ENCODE measurements at regions not wholly inside any gene's neighbourhood (a gene's known extent, or its start where the extent isn't known, plus 50 kb on each side); places are given as distances from the start of the nearest gene placed in this dataset.

- no peak for DNase-seq
These were observed 326.9 kb downstream of the CD83 start for GRCh38 chr6:14444295-14444972.

DNA sequence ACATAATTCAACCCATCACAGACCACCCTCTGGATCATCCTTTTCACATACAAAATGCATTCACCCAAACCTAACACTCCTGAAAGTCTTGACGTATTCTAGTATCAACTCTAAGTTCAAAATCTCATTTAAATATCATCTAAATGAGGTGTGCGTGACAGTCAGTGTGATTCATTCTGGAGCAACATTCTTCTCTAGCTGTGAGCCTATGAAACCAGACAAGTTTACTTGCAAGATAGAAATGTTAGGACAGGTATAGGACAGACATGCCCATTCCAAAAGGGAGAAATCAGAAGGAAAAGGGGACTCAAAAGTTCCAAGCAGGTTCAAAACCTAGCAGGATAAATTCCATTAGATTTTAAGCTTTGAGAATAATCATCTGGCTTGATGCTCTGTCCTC, 329.7 kb downstream of the CD83 start:
- DNase-seq, result no peak

DNA sequence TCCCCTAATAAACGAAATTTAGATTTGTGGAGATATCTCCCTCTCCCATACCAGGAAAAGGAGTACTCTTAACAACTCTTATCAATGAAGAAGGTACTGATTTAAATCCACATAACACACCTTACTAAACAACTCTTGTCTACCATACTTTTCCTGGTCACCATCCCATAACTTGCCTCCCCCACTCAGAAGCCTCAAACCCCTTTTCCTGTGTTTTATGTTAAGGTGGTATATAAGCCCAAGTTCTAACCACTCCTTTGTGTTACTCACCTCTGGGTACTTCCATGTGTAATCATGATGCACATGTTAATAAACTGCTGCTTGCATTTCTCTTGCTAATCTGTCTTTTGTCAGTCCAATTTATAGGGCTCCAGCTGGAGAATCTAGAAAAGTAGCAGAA, 330.7 kb downstream of the CD83 start:
- DNase-seq, result no peak

DNA sequence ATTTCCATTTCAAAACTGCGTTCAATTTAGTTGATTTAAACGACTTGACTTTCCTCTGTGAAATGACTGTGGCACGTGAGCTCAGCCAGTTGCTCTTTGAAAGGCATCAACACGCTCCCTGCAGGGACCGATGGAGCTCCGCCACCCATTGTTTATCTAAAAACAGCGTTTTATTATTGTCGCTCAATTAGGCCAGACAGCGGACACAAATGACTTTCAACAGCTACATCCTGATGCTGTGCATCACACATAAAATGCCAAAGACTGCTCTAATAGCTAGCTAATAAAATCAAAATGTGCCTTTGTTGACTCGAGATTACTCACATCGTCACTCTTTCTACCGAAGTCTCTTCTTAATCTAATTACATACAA, 332.5 kb downstream of the CD83 start:
- DNase-seq, result no peak

DNA sequence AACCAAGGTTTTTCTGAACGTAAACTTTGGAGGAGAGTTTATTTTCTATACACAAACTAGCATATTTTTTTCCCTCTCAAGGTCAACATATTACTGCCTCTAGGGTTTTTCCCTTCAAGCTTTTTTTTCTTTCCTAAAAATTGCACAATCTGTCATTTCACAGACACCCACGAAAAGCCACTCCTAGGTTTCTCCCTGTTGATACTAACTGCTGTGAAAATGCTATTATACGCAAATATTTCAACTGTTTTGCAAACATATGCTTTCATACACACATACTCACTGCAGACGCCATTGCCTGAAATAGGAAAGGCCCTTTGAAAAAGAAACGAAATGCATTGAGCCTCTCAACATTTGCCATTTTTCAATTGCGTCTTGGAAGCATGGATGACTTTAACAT, 333.0 kb downstream of the CD83 start:
- DNase-seq, result no peak

- no peak for DNase-seq
These were observed 334.2 kb downstream of the CD83 start for GRCh38 chr6:14451594-14452374.

- DNase-seq, result peak; percentile 93
These were observed 335.3 kb downstream of the CD83 start for GRCh38 chr6:14452567-14453527.

GRCh38 chr6:14453712-14454472, 336.3 kb downstream of the CD83 start:
- DNase-seq, result no peak

DNA sequence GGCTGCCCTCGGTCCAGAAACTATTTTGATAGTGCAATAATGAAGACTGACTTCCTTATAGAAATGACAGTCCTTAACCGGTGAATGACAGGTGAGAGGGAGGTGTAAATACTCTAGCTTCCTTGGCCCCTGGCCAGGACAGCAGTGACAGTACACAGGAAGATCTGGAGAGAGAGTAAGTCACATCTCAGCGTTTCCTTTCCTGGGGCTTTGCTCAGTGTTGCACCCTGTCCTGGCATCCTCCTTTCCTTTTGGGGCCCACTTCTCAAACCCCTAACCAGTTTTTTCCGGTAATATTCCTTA, 336.9 kb downstream of the CD83 start:
- DNase-seq, result peak; percentile 56

- DNase-seq, result no peak
These were observed 337.9 kb downstream of the CD83 start for GRCh38 chr6:14455427-14455826.

DNA sequence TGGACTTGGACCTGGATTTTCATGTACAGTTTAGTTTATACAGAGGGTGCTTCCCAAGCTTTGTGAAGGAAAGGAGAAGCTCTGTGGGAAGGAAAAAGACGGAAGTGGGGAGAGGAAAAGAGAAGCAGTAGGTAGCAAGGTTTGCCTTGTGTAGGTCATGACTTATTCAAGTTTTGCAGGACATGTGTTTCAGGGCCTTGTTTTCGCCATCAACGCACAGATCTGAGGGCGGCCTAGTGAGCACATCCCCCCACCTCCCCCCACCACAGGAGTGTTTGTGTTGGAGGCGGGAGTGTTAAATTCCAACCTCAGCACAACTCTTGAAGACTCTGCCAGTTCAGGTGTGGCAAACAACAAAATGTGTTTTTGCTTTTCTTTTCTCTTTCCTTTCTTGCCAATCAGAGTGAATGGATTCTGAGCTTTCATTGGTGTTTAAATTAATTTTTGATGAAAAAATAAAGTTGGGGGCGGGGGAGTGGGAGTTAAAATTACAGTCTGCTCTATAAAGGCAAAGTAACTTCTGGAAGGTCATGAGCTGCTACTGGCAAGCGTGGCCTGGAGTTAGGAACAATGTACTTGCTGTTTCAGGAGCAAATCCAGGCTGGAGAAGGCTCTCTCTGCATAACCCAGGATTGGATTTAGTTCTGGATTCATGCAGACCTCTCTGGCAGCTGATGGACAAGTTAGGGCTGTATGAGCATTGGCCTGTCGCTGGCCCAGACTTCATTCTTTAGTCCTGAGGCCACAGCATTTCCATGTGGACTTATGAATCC, 338.5 kb downstream of the CD83 start:
- DNase-seq, result no peak

DNA sequence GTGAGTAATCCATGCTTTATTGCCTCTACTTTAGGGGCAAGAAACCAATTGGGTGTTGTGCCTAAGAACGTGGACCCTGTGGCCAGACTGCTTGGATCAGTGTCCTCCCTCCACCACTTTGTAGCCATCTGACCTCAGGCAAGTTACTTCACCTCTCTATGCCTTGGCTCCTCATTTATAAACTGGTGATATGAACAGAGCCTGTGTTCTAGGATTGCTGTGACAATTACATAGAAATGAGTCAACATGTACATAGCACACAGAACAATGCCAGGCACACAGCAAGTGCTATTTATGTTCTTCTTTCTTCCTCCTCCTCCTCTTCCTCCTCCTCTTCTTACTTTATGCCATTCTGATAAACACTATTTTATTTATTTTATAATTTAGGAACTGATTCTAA, 339.4 kb downstream of the CD83 start:
- DNase-seq, result no peak

DNA sequence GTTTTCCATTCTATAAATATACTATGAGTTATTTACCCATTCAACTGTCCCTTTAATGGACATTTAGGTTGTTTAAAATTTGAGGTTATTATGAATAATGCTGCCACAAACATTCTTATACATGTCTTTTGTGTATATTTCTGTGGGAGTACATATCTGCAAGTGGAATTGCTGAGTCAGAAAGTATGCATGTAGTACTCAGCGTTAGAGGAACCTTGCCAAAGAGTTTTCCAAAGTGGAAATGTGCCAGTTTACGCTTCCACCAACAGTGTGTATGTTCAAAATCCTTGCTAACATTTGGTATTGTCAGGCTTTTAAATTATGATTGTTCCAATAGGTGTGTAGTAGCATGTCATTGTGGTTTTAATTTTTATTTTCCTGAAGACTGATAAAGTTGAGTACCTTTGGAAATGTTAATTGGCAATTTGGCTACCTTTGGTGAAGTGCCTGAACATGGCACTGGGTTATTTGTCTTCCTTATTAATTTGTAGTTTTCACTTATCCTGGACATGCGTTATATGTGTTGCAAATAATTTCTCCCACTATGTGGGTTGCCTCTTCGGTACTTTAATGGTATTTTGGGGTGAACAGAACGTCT, 341.2 kb downstream of the CD83 start:
- no peak for DNase-seq

DNA sequence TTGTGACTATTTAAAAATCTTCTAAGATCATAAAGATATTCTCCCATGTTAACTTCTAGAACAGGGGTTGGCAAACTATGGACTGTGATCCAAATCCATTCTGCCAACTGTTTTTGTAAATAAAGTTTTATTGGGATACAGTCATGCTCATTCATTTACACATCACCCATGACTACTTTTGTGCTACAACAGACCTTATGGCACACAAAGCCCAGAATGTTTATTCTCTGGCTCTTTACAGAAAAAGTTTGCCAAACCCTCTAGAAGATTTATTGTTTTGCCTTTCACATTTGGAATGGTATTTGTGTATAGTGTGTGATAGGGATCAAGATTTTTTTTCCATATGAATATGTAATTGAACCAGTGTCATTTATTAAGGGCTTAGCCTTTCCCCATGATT, 341.7 kb downstream of the CD83 start:
- no peak for DNase-seq

GRCh38 chr6:14460556-14460955, 343.0 kb downstream of the CD83 start:
- DNase-seq, result no peak

DNA sequence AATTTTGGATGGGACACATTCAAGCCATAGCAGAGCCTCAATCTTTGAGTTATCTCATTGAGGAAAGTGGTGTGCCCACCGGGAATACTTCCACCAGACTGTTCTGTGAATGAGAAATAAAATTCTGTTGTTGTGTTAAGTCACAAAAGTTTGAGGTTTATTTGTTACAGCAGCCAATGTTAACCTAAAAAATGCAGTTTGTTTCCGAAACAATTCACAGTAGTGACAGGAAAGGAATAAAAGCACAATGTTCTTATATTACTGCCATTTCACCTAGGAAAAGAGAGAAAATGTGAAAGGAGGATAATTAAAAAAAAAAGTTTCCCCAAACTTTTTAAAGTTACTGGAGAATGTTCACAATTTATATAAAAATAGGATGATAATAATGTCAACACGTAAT, 344.6 kb downstream of the CD83 start:
- no peak for DNase-seq

- no peak for DNase-seq
These were observed 345.0 kb downstream of the CD83 start for GRCh38 chr6:14462566-14462965.

GRCh38 chr6:14463110-14463509, 345.5 kb downstream of the CD83 start:
- DNase-seq, result no peak

DNA sequence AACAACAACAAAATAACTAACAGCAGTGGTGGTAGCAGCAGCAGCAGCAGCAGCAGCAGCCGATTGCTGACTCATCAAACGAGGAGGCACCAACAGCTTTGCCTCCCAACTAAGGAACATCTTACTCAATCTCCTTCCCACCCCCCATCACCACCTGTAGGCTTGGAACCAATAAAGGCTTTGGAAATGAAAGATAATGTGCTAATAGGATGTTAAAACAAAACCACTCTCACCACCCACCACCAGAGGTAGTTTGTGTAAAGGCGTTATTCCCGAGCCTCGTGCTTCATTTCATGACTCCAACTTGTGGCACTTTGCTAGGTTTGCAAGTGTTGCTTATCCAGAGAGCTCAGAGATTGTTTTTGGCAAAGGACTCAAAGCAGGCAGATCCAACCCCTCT, 346.5 kb downstream of the CD83 start:
- no peak for DNase-seq

DNA sequence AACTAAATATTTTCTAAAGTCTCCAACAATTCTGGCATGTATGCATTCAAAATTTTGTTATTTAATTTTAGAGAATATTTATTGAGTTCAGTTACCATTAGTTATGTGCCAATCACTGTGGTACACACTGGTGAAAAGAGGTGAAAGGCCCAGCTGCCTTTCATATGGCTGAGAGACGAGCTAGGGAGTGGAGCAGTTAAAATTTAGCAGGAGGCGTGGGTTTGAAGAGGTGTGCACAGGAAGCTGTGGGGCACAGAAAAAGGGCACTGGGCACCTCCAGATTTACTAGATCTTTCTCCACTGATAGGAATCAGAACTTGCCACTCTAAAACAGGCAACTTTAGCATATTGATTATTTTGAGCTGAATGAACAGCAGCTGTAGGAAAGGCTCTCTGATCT, 347.1 kb downstream of the CD83 start:
- DNase-seq, result no peak

DNA sequence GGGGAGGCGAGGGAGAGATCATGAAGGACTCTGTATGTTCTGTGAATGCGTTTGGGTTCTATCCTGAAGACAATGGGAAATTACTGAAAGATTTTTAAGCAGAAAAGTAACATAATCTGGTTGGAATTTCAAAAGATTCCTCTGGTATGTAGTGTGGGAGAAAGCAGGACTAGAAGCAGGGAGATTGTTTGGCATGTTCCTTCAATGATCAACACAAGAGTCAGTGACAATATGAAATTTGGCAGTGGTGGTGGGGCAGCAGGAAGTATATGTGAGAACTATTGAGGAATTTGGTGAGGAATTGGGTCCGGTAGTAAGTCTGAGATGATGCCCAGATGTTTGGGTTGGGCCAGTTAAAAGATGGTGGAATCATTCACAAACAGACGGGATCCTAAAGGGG, 348.7 kb downstream of the CD83 start:
- no peak for DNase-seq

GRCh38 chr6:14467591-14467990, 350.0 kb downstream of the CD83 start:
- no peak for DNase-seq
